ENCODE measurements at regions not wholly inside any gene's neighbourhood (a gene's known extent, or its start where the extent isn't known, plus 50 kb on each side); places are given as distances from the start of the nearest gene placed in this dataset.
"Not testable (repeated sequence)": the region's sequence is repeated elsewhere in the genome, so short reads cannot be mapped to it uniquely, and the experiment has no call there.

- no peak for DNase-seq
- no peak overlapping the region for H3K27ac Mint-ChIP-seq
- no peak overlapping the region for H3K4me3 Mint-ChIP-seq
- H3K4me1 Mint-ChIP-seq, result no peaks in the 10 kb centered on the region
- H3K9me3 Mint-ChIP-seq, result no peaks in the 10 kb centered on the region
- H3K27me3 Mint-ChIP-seq, result no peaks in the 10 kb centered on the region
- no peaks in the 10 kb centered on the region for H3K36me3 Mint-ChIP-seq
These were observed 690.4 kb upstream of the MEF2C start for GRCh38 chr5:89573345-89573744.

- DNase-seq, result no peak
- Mint-ChIP-seq H3K4me3 (no peak overlapping the region), H3K9me3 (no peaks in the 10 kb centered on the region), H3K4me1 (no peaks in the 10 kb centered on the region), H3K27me3 (no peaks in the 10 kb centered on the region), H3K36me3 (no peaks in the 10 kb centered on the region), H3K27ac (no peak overlapping the region)
These were observed 689.7 kb upstream of the MEF2C start for GRCh38 chr5:89572696-89573095.

GRCh38 chr5:89570557-89570956 is 687.6 kb upstream of the MEF2C start:
- H3K27me3 Mint-ChIP-seq, result no peaks in the 10 kb centered on the region
- H3K36me3 Mint-ChIP-seq, result no peaks in the 10 kb centered on the region
- no peak for DNase-seq
- no peak overlapping the region for H3K27ac Mint-ChIP-seq
- H3K4me3 Mint-ChIP-seq, result no peak overlapping the region
- no peaks in the 10 kb centered on the region for H3K4me1 Mint-ChIP-seq
- no peaks in the 10 kb centered on the region for H3K9me3 Mint-ChIP-seq

GRCh38 chr5:89566340-89566739 is 683.4 kb upstream of the MEF2C start:
- H3K27me3 Mint-ChIP-seq, result no peaks in the 10 kb centered on the region
- H3K36me3 Mint-ChIP-seq, result no peaks in the 10 kb centered on the region
- H3K9me3 Mint-ChIP-seq, result no peaks in the 10 kb centered on the region
- H3K27ac Mint-ChIP-seq, result no peak overlapping the region
- no peaks in the 10 kb centered on the region for H3K4me1 Mint-ChIP-seq
- no peak overlapping the region for H3K4me3 Mint-ChIP-seq
- no peak for DNase-seq

GRCh38 chr5:89560696-89561095 is 677.7 kb upstream of the MEF2C start:
- H3K9me3 Mint-ChIP-seq, result no peaks in the 10 kb centered on the region
- no peak for DNase-seq
- H3K27ac Mint-ChIP-seq, result no peak overlapping the region
- no peaks in the 10 kb centered on the region for H3K27me3 Mint-ChIP-seq
- H3K4me3 Mint-ChIP-seq, result no peak overlapping the region
- no peaks in the 10 kb centered on the region for H3K4me1 Mint-ChIP-seq
- no peaks in the 10 kb centered on the region for H3K36me3 Mint-ChIP-seq

GRCh38 chr5:89556215-89556913 is 673.4 kb upstream of the MEF2C start:
- no peaks in the 10 kb centered on the region for H3K4me1 Mint-ChIP-seq
- no peaks in the 10 kb centered on the region for H3K36me3 Mint-ChIP-seq
- DNase-seq, result no peak
- no peaks in the 10 kb centered on the region for H3K27me3 Mint-ChIP-seq
- H3K4me3 Mint-ChIP-seq, result no peak overlapping the region
- no peaks in the 10 kb centered on the region for H3K9me3 Mint-ChIP-seq
- H3K27ac Mint-ChIP-seq, result no peak overlapping the region

- DNase-seq, result no peak
- H3K27ac Mint-ChIP-seq, result no peak overlapping the region
- no peaks in the 10 kb centered on the region for H3K9me3 Mint-ChIP-seq
- no peaks in the 10 kb centered on the region for H3K36me3 Mint-ChIP-seq
- H3K4me1 Mint-ChIP-seq, result no peaks in the 10 kb centered on the region
- H3K27me3 Mint-ChIP-seq, result no peaks in the 10 kb centered on the region
- no peak overlapping the region for H3K4me3 Mint-ChIP-seq
These were observed 663.7 kb upstream of the MEF2C start for GRCh38 chr5:89546657-89547056.

- no peaks in the 10 kb centered on the region for H3K27me3 Mint-ChIP-seq
- DNase-seq, result no peak
- H3K4me1 Mint-ChIP-seq, result no peaks in the 10 kb centered on the region
- no peaks in the 10 kb centered on the region for H3K9me3 Mint-ChIP-seq
- no peak overlapping the region for H3K27ac Mint-ChIP-seq
- H3K4me3 Mint-ChIP-seq, result no peak overlapping the region
- no peaks in the 10 kb centered on the region for H3K36me3 Mint-ChIP-seq
These were observed 662.6 kb upstream of the MEF2C start for GRCh38 chr5:89545626-89546025.

- Mint-ChIP-seq H3K36me3 (no peaks in the 10 kb centered on the region), H3K4me3 (no peak overlapping the region)
- no peak for DNase-seq
These were observed 662.1 kb upstream of the MEF2C start for GRCh38 chr5:89545076-89545475.

GRCh38 chr5:89542736-89543135 is 659.8 kb upstream of the MEF2C start:
- H3K4me3 Mint-ChIP-seq, result no peak overlapping the region
- H3K27ac Mint-ChIP-seq, result no peak overlapping the region
- no peaks in the 10 kb centered on the region for H3K27me3 Mint-ChIP-seq
- H3K36me3 Mint-ChIP-seq, result no peaks in the 10 kb centered on the region
- H3K9me3 Mint-ChIP-seq, result no peaks in the 10 kb centered on the region
- DNase-seq, result no peak
- no peaks in the 10 kb centered on the region for H3K4me1 Mint-ChIP-seq

More at GRCh38 chr5:89545076-89545475, 662.1 kb upstream of the MEF2C start:
- H3K27me3 Mint-ChIP-seq, result no peaks in the 10 kb centered on the region
- H3K9me3 Mint-ChIP-seq, result no peaks in the 10 kb centered on the region
- H3K4me1 Mint-ChIP-seq, result no peaks in the 10 kb centered on the region
- no peak overlapping the region for H3K27ac Mint-ChIP-seq

- H3K4me1 Mint-ChIP-seq, result no peaks in the 10 kb centered on the region
- H3K4me3 Mint-ChIP-seq, result no peak overlapping the region
- no peak for DNase-seq
- no peaks in the 10 kb centered on the region for H3K27me3 Mint-ChIP-seq
- H3K9me3 Mint-ChIP-seq, result no peaks in the 10 kb centered on the region
- no peak overlapping the region for H3K27ac Mint-ChIP-seq
- H3K36me3 Mint-ChIP-seq, result no peaks in the 10 kb centered on the region
These were observed 654.8 kb upstream of the MEF2C start for GRCh38 chr5:89537800-89538199.

- no peak overlapping the region for H3K4me3 Mint-ChIP-seq
- no peaks in the 10 kb centered on the region for H3K4me1 Mint-ChIP-seq
- H3K9me3 Mint-ChIP-seq, result no peaks in the 10 kb centered on the region
- no peaks in the 10 kb centered on the region for H3K36me3 Mint-ChIP-seq
- DNase-seq, result no peak
- no peaks in the 10 kb centered on the region for H3K27me3 Mint-ChIP-seq
- no peak overlapping the region for H3K27ac Mint-ChIP-seq
These were observed 653.0 kb upstream of the MEF2C start for GRCh38 chr5:89536020-89536419.

GRCh38 chr5:89535411-89535810 is 652.4 kb upstream of the MEF2C start:
- Mint-ChIP-seq H3K4me3 (no peak overlapping the region), H3K9me3 (no peaks in the 10 kb centered on the region), H3K27me3 (no peaks in the 10 kb centered on the region), H3K27ac (no peak overlapping the region), H3K36me3 (no peaks in the 10 kb centered on the region), H3K4me1 (no peaks in the 10 kb centered on the region)
- no peak for DNase-seq

GRCh38 chr5:89534331-89534730 is 651.3 kb upstream of the MEF2C start:
- no peaks in the 10 kb centered on the region for H3K27me3 Mint-ChIP-seq
- no peak overlapping the region for H3K27ac Mint-ChIP-seq
- H3K4me3 Mint-ChIP-seq, result no peak overlapping the region
- H3K4me1 Mint-ChIP-seq, result no peaks in the 10 kb centered on the region
- H3K9me3 Mint-ChIP-seq, result no peaks in the 10 kb centered on the region
- no peak for DNase-seq
- H3K36me3 Mint-ChIP-seq, result no peaks in the 10 kb centered on the region

- DNase-seq, result no peak
- Mint-ChIP-seq H3K4me3 (no peak overlapping the region), H3K27ac (no peak overlapping the region), H3K9me3 (peaks cover 5% of the 10 kb centered on the region), H3K36me3 (no peaks in the 10 kb centered on the region), H3K4me1 (no peaks in the 10 kb centered on the region), H3K27me3 (no peaks in the 10 kb centered on the region)
These were observed 641.8 kb upstream of the MEF2C start for GRCh38 chr5:89524785-89525184.

- DNase-seq, H3K4me1 Mint-ChIP-seq, H3K36me3 Mint-ChIP-seq, H3K27me3 Mint-ChIP-seq, H3K27ac Mint-ChIP-seq, H3K4me3 Mint-ChIP-seq, H3K9me3 Mint-ChIP-seq: not testable (repeated sequence)
These were observed 640.9 kb upstream of the MEF2C start for GRCh38 chr5:89523867-89524266.
